Aorta (tissue), 5 donors: ENCODE measurements at regions not wholly inside any gene's neighbourhood (a gene's known extent, or its start where the extent isn't known, plus 50 kb on each side); places are given as distances from the start of the nearest gene placed in this dataset.

Experiments used
- ATAC-seq: fragments of 200-7000 bp; cut with Tn5 transposase; one replicate; pipeline ENCODE4 v1.9.1; 2022; ENCODE audit warnings: moderate library complexity; ENCODE audit not compliant: low FRiP score
- DNase-seq, 2 donors: peaks; one replicate each; pipeline ENCODE4 v3.0.0-alpha.2; 2020
- H3K27ac ChIP-seq, 2 donors: one replicate each; pipeline ENCODE4 v1.5.1; 2013; ENCODE audit warnings: low read length in 2 of 2, mild to moderate bottlenecking in 2 of 2, moderate library complexity in 2 of 2, control low read depth in 1 of 2, inconsistent platforms in 1 of 2, low read depth in 1 of 2
- H3K27me3 ChIP-seq, 2 donors: one replicate each; pipeline ENCODE4 v1.6.1; 2013; ENCODE audit warnings: control low read depth in 1 of 2, low read length in 1 of 2, mild to moderate bottlenecking in 1 of 2, moderate library complexity in 1 of 2; ENCODE audit not compliant: insufficient read depth in 2 of 2, control insufficient read depth in 1 of 2
- H3K36me3 ChIP-seq, 2 donors: one replicate each; pipeline ENCODE4 v1.6.1; 2013; ENCODE audit warnings: control low read depth in 1 of 2, low read length in 1 of 2, mild to moderate bottlenecking in 1 of 2; ENCODE audit not compliant: insufficient read depth in 2 of 2, control insufficient read depth in 1 of 2
- H3K4me1 ChIP-seq, 2 donors: one replicate each; pipeline ENCODE4 v1.6.1; 2013; ENCODE audit warnings: low read length in 2 of 2, control low read depth in 1 of 2, mild to moderate bottlenecking in 1 of 2, moderate library complexity in 1 of 2; ENCODE audit not compliant: insufficient read depth in 2 of 2, control insufficient read depth in 1 of 2
- H3K4me3 ChIP-seq, 2 donors: one replicate each; pipeline ENCODE4 v1.5.1; 2013; ENCODE audit warnings: low read length in 2 of 2, control low read depth in 1 of 2, mild to moderate bottlenecking in 1 of 2
- H3K9me3 ChIP-seq: one replicate; pipeline ENCODE4 v1.6.1; 2013; ENCODE audit warnings: mild to moderate bottlenecking, low read length; ENCODE audit not compliant: control insufficient read depth
- WGBS, 2 donors: extraction: QIAGEN DNeasy Blood & Tissue Kit; methylation state at CpG; one replicate each; pipeline ENCODE4 v1.1.7; 2013; 5-methylcytosine and 5-hydroxymethylcytosine counted together
- intact Hi-C, 2 donors: fragments of 100-400 bp; cut with DNase I; formaldehyde crosslinking; loops; one replicate each; pipeline versions ENCODE4 v1.14.2 to v1.15.0; 2022
- donor health status: healthy with polysubstance abuse.
- donor health status: Bipolar disorder and iron deficiency.
- donor health status: DM: no; HTN: no; CAD: no.
- donor health status: DM: no; HTN: no; CAD: no.
- donor health status: DM: yes; HTN: yes; CAD: no.

DNA sequence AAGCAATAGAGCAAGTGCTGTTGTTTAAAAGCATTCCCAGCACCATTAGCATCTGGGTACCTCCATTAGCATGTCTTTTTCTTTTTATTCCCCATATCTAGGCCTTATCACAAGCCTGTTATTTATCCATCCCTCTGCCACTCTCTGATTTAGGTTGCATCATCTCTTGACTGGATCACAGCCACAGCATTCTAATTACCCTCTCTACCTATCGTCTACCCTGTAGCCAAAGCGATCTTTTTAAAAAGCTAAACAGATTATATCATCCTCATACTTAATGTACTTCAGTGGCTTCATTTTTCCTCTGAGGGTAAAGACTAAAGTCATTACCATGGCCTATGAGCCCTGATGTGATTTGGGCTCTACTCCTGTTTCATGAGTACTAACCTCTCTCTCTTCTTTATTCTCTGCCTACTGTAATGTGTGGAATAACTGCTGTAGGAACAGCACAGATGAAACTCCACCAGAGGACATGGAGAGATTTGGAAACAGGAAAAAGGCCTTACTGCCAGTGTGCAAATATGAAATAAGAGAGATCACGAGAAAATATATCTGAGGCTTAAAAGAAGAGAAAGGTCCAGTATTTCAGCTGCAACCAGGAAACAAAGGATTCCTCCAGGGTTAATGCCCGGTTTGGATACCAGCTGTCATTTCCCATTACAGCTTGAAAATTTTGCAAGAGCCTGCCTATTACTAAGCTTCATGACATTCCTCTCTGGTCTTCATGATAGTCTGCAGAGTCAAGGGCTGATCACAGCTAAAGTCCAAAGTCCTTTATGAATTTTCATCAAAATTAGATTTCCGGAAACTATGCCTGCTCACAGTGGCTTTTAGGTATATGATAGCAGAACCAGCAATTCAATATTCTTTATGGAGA, 422.5 kb upstream of the PDE3A start:
- 49 to 50% methylated on average over 5 of the region's 5 CpGs for WGBS, 2 donors
- DNase-seq (no peak), ATAC-seq (no peak)
- intact Hi-C loops: no loop called here
- H3K4me3 ChIP-seq: no peak overlapping the region
- peak overlapping the region; percentile 43 to 82 for H3K27ac ChIP-seq
- peaks cover 0 to 2% of the 10 kb centered on the region in 2 donors for H3K36me3 ChIP-seq
- peaks cover 6 to 7% of the 10 kb centered on the region in 2 donors for H3K4me1 ChIP-seq
- no peaks in the 10 kb centered on the region for H3K9me3 ChIP-seq
- H3K27me3 ChIP-seq: no peaks in the 10 kb centered on the region

- intact Hi-C loops: no loop called here
- ATAC-seq (peak; percentile 73), DNase-seq (no peak)
- Histone ChIP-seq H3K4me3 (no peak overlapping the region), H3K27ac (peak overlapping the region in 1 of 2 donors; percentile 25), H3K27me3 (no peaks in the 10 kb centered on the region), H3K9me3 (no peaks in the 10 kb centered on the region), H3K4me1 (peaks cover 6 to 7% of the 10 kb centered on the region in 2 donors), H3K36me3 (peaks cover 0 to 2% of the 10 kb centered on the region in 2 donors)
- WGBS, 2 donors: 4 to 10% methylated on average over 5 of the region's 5 CpGs
These were observed 421.8 kb upstream of the PDE3A start for GRCh38 chr12:19946550-19946949.

DNA sequence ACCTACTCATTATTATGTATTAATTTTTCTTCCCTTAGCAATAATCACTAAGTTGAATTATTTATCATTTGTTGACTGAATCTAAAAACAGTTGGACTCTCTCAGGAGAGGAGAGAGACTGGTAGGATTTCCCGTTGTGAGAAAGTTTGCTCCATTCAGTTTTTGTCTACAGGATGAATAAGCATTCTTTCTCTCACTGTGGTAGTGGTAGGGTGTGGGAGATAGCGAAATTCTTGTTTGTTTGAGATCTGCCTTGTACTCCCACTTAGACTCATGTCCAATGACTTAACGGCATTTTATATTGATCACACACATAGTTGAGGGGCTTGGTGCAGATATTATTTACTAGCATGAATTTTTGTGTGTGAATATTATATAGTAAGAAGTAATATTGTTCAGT, 421.0 kb upstream of the PDE3A start:
- Histone ChIP-seq H3K27ac (no peak overlapping the region), H3K9me3 (no peaks in the 10 kb centered on the region), H3K4me3 (no peak overlapping the region), H3K27me3 (no peaks in the 10 kb centered on the region), H3K4me1 (peaks cover 6 to 7% of the 10 kb centered on the region in 2 donors), H3K36me3 (peaks cover 0 to 2% of the 10 kb centered on the region in 2 donors)
- WGBS, 2 donors: 91 to 95% methylated on average over 3 of the region's 3 CpGs
- ATAC-seq: no peak
- intact Hi-C loops: no loop called here
- DNase-seq: no peak

GRCh38 chr12:19951664-19952063, 416.7 kb upstream of the PDE3A start:
- intact Hi-C loops: no loop called here
- Histone ChIP-seq H3K4me1 (no peaks in the 10 kb centered on the region), H3K9me3 (no peaks in the 10 kb centered on the region), H3K27me3 (no peaks in the 10 kb centered on the region), H3K27ac (no peak overlapping the region), H3K4me3 (no peak overlapping the region), H3K36me3 (no peaks in the 10 kb centered on the region)
- 63% methylated on average over 4 of the region's 4 CpGs for WGBS, 2 donors
- no peak for DNase-seq
- ATAC-seq: no peak

DNA sequence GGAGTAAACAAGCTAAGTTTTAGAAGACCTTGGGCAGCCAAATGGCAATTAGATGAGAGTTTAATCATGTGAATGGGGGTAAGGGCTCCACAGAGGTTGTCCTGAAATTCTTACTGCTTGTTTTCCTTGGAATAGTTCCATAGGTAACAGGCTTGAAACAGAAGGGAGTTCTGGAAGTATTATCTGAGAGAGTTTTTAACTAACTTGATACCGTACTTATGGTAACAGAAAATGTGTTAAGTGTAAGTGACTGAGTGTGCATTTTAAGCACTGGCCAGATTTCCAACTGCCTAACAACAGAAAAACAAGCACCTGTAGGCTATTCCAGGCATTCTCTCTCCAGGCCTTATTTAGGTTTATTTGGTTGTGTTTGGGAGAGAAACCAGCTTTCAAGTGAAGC, 414.6 kb upstream of the PDE3A start:
- Histone ChIP-seq H3K9me3 (no peaks in the 10 kb centered on the region), H3K27ac (no peak overlapping the region)
- ATAC-seq: no peak

DNA sequence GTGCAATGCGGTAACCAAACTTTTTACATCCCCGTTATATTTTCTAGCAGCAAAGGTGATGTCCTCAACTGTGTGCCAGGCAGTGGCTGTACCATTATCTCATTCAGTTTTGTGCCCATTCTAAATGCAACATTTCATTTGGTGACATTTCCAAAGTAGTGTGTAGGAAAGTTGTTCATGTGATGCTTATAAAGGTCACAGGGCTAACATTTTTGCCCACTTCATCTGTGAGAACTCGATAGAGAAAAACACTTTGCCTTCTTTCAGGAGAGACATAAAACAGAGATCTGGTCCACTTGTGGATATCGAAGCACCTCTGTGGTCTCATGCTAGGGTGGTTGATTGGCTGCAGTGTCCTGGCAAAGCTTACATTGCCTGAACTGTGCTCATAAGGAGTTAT, 414.2 kb upstream of the PDE3A start:
- DNase-seq (no peak), ATAC-seq (no peak)
- Histone ChIP-seq H3K27me3 (no peaks in the 10 kb centered on the region), H3K27ac (peak overlapping the region in 1 of 2 donors; percentile 36), H3K9me3 (no peaks in the 10 kb centered on the region), H3K4me3 (no peak overlapping the region), H3K4me1 (no peaks in the 10 kb centered on the region), H3K36me3 (no peaks in the 10 kb centered on the region)
- 86 to 87% methylated on average over 4 of the region's 4 CpGs for WGBS, 2 donors
- intact Hi-C loops: no loop called here

More for the DNA sequence above, 414.6 kb upstream of the PDE3A start:
- no peaks in the 10 kb centered on the region for H3K27me3 ChIP-seq
- WGBS, 2 donors: 15 to 25% methylated on average over 1 of the region's 1 CpG
- no peak for DNase-seq
- no peak overlapping the region for H3K4me3 ChIP-seq
- no peaks in the 10 kb centered on the region for H3K4me1 ChIP-seq
- intact Hi-C loops: no loop called here
- no peaks in the 10 kb centered on the region for H3K36me3 ChIP-seq

DNA sequence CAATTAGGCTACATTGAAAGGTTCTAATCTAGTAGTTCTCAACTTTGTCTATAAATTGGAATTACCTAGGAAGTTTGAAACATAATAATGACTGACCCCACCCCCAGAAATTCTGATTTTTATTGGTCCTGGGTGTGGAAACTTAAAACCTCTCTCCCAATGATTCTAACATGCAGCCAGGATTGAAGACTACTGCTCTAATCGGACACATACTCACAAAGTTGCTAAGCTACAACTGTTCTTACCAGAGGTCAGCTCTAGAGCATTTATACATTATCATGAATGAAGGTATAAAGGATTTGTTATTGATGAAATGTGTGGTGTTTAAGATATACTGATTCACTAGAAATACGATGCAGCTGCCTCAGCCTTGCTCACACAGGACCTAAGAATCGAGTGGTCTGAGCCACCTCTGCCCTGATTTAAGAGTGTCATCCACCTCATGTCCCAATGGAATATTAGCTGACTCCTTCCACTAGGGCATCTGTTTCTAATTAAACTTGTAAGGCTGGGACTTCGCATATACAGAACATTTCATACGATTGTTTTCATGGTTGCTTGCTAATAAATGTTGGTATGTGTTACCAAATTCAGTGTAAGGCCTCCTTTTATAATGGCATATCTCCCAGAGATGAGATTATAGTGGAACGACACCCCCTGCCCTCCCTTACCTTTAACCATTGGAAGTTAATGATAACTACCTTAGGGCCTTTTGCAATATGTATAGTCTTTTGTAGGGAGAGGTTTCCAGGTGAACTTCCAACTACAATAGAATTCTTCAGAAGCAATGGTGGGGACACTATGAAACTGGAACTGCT, 410.8 kb upstream of the PDE3A start:
- intact Hi-C loops: no loop called here
- Histone ChIP-seq H3K4me1 (no peaks in the 10 kb centered on the region), H3K4me3 (no peak overlapping the region), H3K27ac (no peak overlapping the region), H3K27me3 (no peaks in the 10 kb centered on the region), H3K9me3 (no peaks in the 10 kb centered on the region), H3K36me3 (no peaks in the 10 kb centered on the region)
- ATAC-seq: no peak
- 59 to 89% methylated on average over 6 of the region's 6 CpGs for WGBS, 2 donors
- no peak for DNase-seq

- ATAC-seq (no peak), DNase-seq (no peak)
- H3K4me3 ChIP-seq: no peak overlapping the region
- intact Hi-C loops: no loop called here
- H3K27me3 ChIP-seq: no peaks in the 10 kb centered on the region
- no peaks in the 10 kb centered on the region for H3K9me3 ChIP-seq
- H3K4me1 ChIP-seq: no peaks in the 10 kb centered on the region
- WGBS, 2 donors: 97 to 100% methylated on average over 1 of the region's 1 CpG
- no peaks in the 10 kb centered on the region for H3K36me3 ChIP-seq
- no peak overlapping the region for H3K27ac ChIP-seq
These were observed 409.9 kb upstream of the PDE3A start for GRCh38 chr12:19958389-19958788.
